ENCODE measurements at regions not wholly inside any gene's neighbourhood (a gene's known extent, or its start where the extent isn't known, plus 50 kb on each side); places are given as distances from the start of the nearest gene placed in this dataset.

GRCh38 chr3:164655462-164655861 lies 422.8 kb downstream of the SI start:
- TF ChIP-seq EZH2 (IDR thresholded peaks at IDR 0.05; ENCODE audit: borderline replicate concordance, low read length) (no peak), CTCF (IDR thresholded peaks at IDR 0.05; ENCODE audit: low read length) (no peak)
